ENCODE measurements at regions not wholly inside any gene's neighbourhood (a gene's known extent, or its start where the extent isn't known, plus 50 kb on each side); places are given as distances from the start of the nearest gene placed in this dataset.

DNA sequence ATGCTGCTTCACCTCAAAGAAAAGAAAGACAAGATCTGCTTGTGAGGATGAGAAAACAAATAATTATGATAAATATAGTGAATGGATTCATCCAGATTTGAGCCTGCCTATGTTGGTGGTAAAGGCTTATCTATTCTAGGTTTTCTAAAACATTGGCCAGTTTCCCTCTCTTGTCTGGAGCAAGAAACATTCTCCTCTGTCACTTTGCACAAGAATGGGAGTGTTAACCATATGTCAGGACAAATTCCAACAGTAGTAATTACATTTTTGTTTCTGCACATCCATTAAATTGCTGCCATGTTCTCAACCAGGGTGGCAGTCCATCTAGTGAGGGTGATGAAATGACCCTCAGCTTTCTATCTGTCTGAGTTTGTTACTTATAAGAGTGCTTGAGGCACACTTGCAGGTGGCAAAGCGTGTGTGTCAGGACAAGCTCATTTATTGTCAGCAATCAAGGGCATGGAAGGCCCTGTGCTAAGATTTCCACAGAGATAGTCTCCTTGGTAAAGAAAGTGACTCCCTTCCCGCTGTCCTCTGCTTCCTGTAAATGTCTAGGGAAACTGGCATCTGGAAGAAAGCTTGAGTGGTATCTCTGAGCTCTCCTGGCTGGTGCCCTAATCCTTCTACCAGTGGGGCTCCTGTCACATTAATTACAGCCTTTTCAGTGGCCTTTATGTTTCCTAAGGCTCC is 502.1 kb upstream of the FLRT2 start:
- no peaks in the 10 kb centered on the region for H3K27me3 ChIP-seq (ENCODE audit: insufficient read depth, poor library complexity, severe bottlenecking)
- DNase-seq (ENCODE audit: low read depth in 1 of 2, low spot score in 1 of 2): no peak
- no peak overlapping the region for H3K4me3 ChIP-seq (replicated peaks; ENCODE audit: insufficient read depth, low read length)
- H3K27ac ChIP-seq (replicated peaks): no peak overlapping the region
- no peak for TF ChIP-seq GABPA (IDR thresholded peaks at IDR 0.05; ENCODE audit: low read depth)
- no peak for TF ChIP-seq SPI1 (IDR thresholded peaks at IDR 0.05; ENCODE audit: borderline replicate concordance, low read depth)
- TF ChIP-seq, protein P1, sequence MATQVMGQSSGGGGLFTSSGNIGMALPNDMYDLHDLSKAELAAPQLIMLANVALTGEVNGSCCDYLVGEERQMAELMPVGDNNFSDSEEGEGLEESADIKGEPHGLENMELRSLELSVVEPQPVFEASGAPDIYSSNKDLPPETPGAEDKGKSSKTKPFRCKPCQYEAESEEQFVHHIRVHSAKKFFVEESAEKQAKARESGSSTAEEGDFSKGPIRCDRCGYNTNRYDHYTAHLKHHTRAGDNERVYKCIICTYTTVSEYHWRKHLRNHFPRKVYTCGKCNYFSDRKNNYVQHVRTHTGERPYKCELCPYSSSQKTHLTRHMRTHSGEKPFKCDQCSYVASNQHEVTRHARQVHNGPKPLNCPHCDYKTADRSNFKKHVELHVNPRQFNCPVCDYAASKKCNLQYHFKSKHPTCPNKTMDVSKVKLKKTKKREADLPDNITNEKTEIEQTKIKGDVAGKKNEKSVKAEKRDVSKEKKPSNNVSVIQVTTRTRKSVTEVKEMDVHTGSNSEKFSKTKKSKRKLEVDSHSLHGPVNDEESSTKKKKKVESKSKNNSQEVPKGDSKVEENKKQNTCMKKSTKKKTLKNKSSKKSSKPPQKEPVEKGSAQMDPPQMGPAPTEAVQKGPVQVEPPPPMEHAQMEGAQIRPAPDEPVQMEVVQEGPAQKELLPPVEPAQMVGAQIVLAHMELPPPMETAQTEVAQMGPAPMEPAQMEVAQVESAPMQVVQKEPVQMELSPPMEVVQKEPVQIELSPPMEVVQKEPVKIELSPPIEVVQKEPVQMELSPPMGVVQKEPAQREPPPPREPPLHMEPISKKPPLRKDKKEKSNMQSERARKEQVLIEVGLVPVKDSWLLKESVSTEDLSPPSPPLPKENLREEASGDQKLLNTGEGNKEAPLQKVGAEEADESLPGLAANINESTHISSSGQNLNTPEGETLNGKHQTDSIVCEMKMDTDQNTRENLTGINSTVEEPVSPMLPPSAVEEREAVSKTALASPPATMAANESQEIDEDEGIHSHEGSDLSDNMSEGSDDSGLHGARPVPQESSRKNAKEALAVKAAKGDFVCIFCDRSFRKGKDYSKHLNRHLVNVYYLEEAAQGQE (IDR thresholded peaks at IDR 0.05; ENCODE audit: insufficient replicate concordance, low read depth): no peak
- no peak for TF ChIP-seq POLR2AphosphoS5 (IDR thresholded peaks at IDR 0.05; ENCODE audit: low read depth)
- TF ChIP-seq, protein P2, sequence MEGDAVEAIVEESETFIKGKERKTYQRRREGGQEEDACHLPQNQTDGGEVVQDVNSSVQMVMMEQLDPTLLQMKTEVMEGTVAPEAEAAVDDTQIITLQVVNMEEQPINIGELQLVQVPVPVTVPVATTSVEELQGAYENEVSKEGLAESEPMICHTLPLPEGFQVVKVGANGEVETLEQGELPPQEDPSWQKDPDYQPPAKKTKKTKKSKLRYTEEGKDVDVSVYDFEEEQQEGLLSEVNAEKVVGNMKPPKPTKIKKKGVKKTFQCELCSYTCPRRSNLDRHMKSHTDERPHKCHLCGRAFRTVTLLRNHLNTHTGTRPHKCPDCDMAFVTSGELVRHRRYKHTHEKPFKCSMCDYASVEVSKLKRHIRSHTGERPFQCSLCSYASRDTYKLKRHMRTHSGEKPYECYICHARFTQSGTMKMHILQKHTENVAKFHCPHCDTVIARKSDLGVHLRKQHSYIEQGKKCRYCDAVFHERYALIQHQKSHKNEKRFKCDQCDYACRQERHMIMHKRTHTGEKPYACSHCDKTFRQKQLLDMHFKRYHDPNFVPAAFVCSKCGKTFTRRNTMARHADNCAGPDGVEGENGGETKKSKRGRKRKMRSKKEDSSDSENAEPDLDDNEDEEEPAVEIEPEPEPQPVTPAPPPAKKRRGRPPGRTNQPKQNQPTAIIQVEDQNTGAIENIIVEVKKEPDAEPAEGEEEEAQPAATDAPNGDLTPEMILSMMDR (IDR thresholded peaks at IDR 0.05; ENCODE audit: insufficient read depth, low read length): no peak

DNA sequence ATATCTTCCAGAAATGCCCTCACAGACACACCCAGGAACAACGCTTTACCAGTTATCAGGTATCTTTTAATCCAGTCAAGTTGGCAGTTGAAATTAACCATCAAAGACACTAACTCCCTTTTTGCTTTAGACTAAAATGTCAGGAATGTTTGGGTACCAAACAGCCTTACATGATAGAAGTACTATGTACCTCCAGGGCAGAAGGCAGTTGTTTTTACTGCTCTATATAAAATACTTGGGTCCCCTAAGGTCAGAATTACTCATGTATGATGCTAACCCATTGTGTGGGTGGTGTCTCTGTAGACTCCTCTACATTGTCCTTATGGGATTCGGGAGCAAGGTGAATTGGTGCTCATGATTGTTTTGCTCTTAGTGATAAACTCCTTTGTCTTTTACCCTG is 492.5 kb upstream of the FLRT2 start:
- Histone ChIP-seq H3K4me3 (replicated peaks; ENCODE audit: insufficient read depth, low read length) (no peak overlapping the region), H3K27me3 (ENCODE audit: insufficient read depth, poor library complexity, severe bottlenecking) (no peaks in the 10 kb centered on the region), H3K27ac (replicated peaks) (no peak overlapping the region)
- DNase-seq (ENCODE audit: low read depth in 1 of 2, low spot score in 1 of 2): no peak
- TF ChIP-seq, protein P1 (IDR thresholded peaks at IDR 0.05; ENCODE audit: insufficient replicate concordance, low read depth): no peak
- no peak for TF ChIP-seq SPI1 (IDR thresholded peaks at IDR 0.05; ENCODE audit: borderline replicate concordance, low read depth)
- TF ChIP-seq POLR2AphosphoS5 (IDR thresholded peaks at IDR 0.05; ENCODE audit: low read depth): no peak
- no peak for TF ChIP-seq GABPA (IDR thresholded peaks at IDR 0.05; ENCODE audit: low read depth)
- TF ChIP-seq, protein P2 (IDR thresholded peaks at IDR 0.05; ENCODE audit: insufficient read depth, low read length): no peak

DNA sequence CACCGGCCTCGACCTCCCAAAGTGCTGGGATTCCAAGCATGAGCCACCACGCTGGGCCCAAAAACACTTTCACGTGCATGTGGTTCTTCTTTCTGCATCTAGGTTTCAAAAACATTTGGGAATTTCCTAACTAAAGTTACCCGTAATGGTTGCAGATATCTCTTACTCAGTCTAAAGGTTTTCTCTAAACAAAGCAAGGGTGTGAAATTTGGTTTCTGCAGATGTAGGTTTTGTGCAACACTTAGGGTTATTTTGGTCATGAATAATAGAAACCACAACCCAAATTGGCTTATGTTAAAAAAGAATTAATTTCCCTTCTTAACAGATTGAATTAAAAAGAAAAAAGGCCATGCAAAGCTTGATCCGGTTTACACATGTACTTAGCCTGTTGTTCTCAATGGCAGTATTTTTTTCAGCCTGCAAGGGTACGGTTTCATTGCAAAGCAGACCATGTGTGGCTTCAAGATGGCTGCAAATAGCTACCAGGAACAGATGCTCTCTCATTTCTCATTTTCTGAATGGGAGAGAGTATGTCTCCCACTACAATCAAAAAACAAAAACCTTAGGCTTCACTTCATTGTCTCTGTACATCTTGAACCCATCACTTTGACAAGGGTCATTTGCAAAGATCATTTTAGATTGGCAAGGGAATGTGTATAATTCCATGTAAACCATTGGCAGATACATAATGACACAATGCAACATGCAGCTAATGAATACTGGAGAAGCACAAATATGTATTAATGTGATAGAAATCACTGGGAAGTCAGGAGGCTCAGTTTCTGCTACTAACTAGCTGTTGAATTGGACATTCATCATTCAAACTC is 491.2 kb upstream of the FLRT2 start:
- Histone ChIP-seq H3K27me3 (ENCODE audit: insufficient read depth, poor library complexity, severe bottlenecking) (no peaks in the 10 kb centered on the region), H3K27ac (replicated peaks) (no peak overlapping the region), H3K4me3 (replicated peaks; ENCODE audit: insufficient read depth, low read length) (no peak overlapping the region)
- DNase-seq (ENCODE audit: low read depth in 1 of 2, low spot score in 1 of 2): no peak
- TF ChIP-seq GABPA (IDR thresholded peaks at IDR 0.05; ENCODE audit: low read depth): no peak
- TF ChIP-seq POLR2AphosphoS5 (IDR thresholded peaks at IDR 0.05; ENCODE audit: low read depth): no peak
- TF ChIP-seq, protein P2 (IDR thresholded peaks at IDR 0.05; ENCODE audit: insufficient read depth, low read length): no peak
- TF ChIP-seq SPI1 (IDR thresholded peaks at IDR 0.05; ENCODE audit: borderline replicate concordance, low read depth): no peak
- TF ChIP-seq, protein P1 (IDR thresholded peaks at IDR 0.05; ENCODE audit: insufficient replicate concordance, low read depth): no peak
